Uterus (tissue), 2 donors: ENCODE measurements at regions not wholly inside any gene's neighbourhood (a gene's known extent, or its start where the extent isn't known, plus 50 kb on each side); places are given as distances from the start of the nearest gene placed in this dataset.

ENCODE experiments used
- CTCF ChIP-seq, 4 experiments: fragments of 200-600 bp in 2 of 4; fragments of 450-650 bp in 2 of 4; sonication (generic) in 2 of 4; IDR thresholded peaks; one replicate each; pipeline ENCODE4 v1.5.1; 2016 to 2019; ENCODE audit warnings: antibody characterized with exemption in 4 of 4, mild to moderate bottlenecking in 2 of 4, moderate library complexity in 1 of 4
- POLR2A ChIP-seq, 2 donors: fragments of 450-650 bp; IDR thresholded peaks; one replicate each; pipeline ENCODE4 v1.6.1; 2016; ENCODE audit warnings: antibody characterized with exemption in 2 of 2, mild to moderate bottlenecking in 1 of 2, moderate library complexity in 1 of 2

DNA sequence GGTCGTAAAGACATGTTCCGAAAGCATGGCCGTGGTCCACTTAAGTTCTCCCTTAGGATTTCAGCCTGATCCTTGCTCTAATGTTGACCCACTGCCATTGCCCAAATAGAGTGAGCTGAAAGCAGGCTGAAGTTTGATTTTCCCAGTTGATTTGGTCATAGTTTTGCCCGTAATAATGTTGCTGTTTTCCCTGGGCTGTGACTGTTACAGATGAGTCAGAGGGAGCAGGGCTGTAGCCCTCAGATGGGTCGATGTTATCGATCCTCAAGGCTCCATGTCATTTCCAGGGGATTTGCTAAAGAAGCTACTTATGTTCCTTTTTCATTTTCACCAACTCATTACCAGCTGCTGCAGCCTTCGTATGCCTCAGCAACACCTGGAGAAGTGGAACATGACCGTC is 169.0 kb upstream of the ZFHX3 start:
- TF ChIP-seq CTCF (IDR thresholded peaks at IDR 0.05) (no peak), POLR2A (IDR thresholded peaks at IDR 0.05) (no peak)
